ENCODE measurements at regions not wholly inside any gene's neighbourhood (a gene's known extent, or its start where the extent isn't known, plus 50 kb on each side); places are given as distances from the start of the nearest gene placed in this dataset.

DNA sequence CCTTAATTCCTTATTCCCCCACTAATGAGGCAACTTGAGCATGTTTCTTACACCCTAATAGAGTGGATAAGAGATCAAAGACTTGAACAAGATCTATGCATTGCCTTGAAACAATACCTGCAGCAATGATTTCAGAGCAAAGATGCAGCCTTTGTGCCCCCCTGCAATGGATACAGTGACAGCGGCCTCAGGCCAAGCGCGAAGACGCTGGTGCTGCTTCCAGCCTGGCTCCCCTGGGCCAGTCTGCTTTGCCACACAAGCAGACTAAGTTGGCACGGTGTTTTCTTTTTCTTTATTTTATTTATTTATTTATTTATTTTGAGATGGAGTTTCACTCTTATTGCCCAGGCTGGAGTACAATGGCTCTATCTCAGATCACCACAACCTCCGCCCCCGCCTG lies 179.8 kb upstream of the S1PR3 start:
- TF ChIP-seq, protein P1, sequence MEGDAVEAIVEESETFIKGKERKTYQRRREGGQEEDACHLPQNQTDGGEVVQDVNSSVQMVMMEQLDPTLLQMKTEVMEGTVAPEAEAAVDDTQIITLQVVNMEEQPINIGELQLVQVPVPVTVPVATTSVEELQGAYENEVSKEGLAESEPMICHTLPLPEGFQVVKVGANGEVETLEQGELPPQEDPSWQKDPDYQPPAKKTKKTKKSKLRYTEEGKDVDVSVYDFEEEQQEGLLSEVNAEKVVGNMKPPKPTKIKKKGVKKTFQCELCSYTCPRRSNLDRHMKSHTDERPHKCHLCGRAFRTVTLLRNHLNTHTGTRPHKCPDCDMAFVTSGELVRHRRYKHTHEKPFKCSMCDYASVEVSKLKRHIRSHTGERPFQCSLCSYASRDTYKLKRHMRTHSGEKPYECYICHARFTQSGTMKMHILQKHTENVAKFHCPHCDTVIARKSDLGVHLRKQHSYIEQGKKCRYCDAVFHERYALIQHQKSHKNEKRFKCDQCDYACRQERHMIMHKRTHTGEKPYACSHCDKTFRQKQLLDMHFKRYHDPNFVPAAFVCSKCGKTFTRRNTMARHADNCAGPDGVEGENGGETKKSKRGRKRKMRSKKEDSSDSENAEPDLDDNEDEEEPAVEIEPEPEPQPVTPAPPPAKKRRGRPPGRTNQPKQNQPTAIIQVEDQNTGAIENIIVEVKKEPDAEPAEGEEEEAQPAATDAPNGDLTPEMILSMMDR (IDR thresholded peaks at IDR 0.05; ENCODE audit: insufficient read depth, low read depth, low read length): no peak
- TF ChIP-seq EZH2 (IDR thresholded peaks at IDR 0.05; ENCODE audit: insufficient read depth, low read length): no peak

All from astrocyte (in vitro differentiated cells and primary cell).